ENCODE measurements at regions not wholly inside any gene's neighbourhood (a gene's known extent, or its start where the extent isn't known, plus 50 kb on each side); places are given as distances from the start of the nearest gene placed in this dataset.

GRCh38 chr4:149296503-149296902 is 519.1 kb downstream of the IQCM start:
- intact Hi-C loops (cut with micrococcal nuclease): no loop called here

GRCh38 chr4:149296084-149296483 is 519.6 kb downstream of the IQCM start:
- intact Hi-C loops (cut with micrococcal nuclease): no loop called here

- intact Hi-C loops (cut with micrococcal nuclease): no loop called here
Measured at GRCh38 chr4:149294601-149295000, 521.0 kb downstream of the IQCM start.

- intact Hi-C loops (cut with micrococcal nuclease): no loop called here
Measured at GRCh38 chr4:149293046-149293649, 522.5 kb downstream of the IQCM start.

GRCh38 chr4:149292425-149293007 is 523.1 kb downstream of the IQCM start:
- intact Hi-C loops (cut with micrococcal nuclease): no loop called here

GRCh38 chr4:149291463-149291862 is 524.2 kb downstream of the IQCM start:
- intact Hi-C loops (cut with micrococcal nuclease): no loop called here

GRCh38 chr4:149280806-149281205 is 534.8 kb downstream of the IQCM start:
- intact Hi-C loops (cut with micrococcal nuclease): no loop called here

- intact Hi-C loops (cut with micrococcal nuclease): no loop called here
Measured at GRCh38 chr4:149279776-149280175, 535.9 kb downstream of the IQCM start.

- intact Hi-C loops (cut with micrococcal nuclease): no loop called here
Measured at GRCh38 chr4:149279331-149279730, 536.3 kb downstream of the IQCM start.

- intact Hi-C loops (cut with micrococcal nuclease): no loop called here
Measured at GRCh38 chr4:149277705-149278104, 537.9 kb downstream of the IQCM start.

GRCh38 chr4:149269835-149270234 is 545.8 kb downstream of the IQCM start:
- intact Hi-C loops (cut with micrococcal nuclease): no loop called here

GRCh38 chr4:149266301-149266700 is 549.3 kb downstream of the IQCM start:
- intact Hi-C loops (cut with micrococcal nuclease): no loop called here

- intact Hi-C loops (cut with micrococcal nuclease): loop anchor here (2.0 kb wide), 1 partner anchor 267 kb away; no protein-coding TSS in a partner anchor
Measured at GRCh38 chr4:149265645-149266044, 550.0 kb downstream of the IQCM start.

- intact Hi-C loops (cut with micrococcal nuclease): loop anchor here (1.0 to 5.0 kb wide), 4 partner anchors 265 to 1332 kb away; no protein-coding TSS in a partner anchor
Measured at GRCh38 chr4:149264093-149264733, 551.4 kb downstream of the IQCM start.

GRCh38 chr4:149248191-149248764 is 567.4 kb downstream of the IQCM start:
- intact Hi-C loops (cut with micrococcal nuclease): no loop called here

GRCh38 chr4:149247164-149247563 is 568.5 kb downstream of the IQCM start:
- intact Hi-C loops (cut with micrococcal nuclease): no loop called here

- intact Hi-C loops (cut with micrococcal nuclease): no loop called here
Measured at GRCh38 chr4:149245333-149245732, 570.3 kb downstream of the IQCM start.

- intact Hi-C loops (cut with micrococcal nuclease): no loop called here
Measured at GRCh38 chr4:149238097-149238496, 577.5 kb downstream of the IQCM start.

GRCh38 chr4:149234798-149235197 is 580.8 kb downstream of the IQCM start:
- intact Hi-C loops (cut with micrococcal nuclease): no loop called here

- intact Hi-C loops (cut with micrococcal nuclease): no loop called here
Measured at GRCh38 chr4:149223659-149224058, 592.0 kb downstream of the IQCM start.

- intact Hi-C loops (cut with micrococcal nuclease): no loop called here
Measured at GRCh38 chr4:149218672-149219071, 597.0 kb downstream of the IQCM start.

GRCh38 chr4:149214301-149214700 is 601.3 kb downstream of the IQCM start:
- intact Hi-C loops (cut with micrococcal nuclease): no loop called here

Measured in T-helper 1 cell treated with Interleukin-12 subunit alpha and Interleukin-12 subunit beta and Interleukin-4 antibody, amounts not matched to agents 30 ng/mL and 1 ng/mL, for 36 hours (primary cell).